ENCODE measurements at regions not wholly inside any gene's neighbourhood (a gene's known extent, or its start where the extent isn't known, plus 50 kb on each side); places are given as distances from the start of the nearest gene placed in this dataset.

GRCh38 chr13:47110141-47110540, 213.3 kb upstream of the HTR2A start:
- TF ChIP-seq, protein P1, sequence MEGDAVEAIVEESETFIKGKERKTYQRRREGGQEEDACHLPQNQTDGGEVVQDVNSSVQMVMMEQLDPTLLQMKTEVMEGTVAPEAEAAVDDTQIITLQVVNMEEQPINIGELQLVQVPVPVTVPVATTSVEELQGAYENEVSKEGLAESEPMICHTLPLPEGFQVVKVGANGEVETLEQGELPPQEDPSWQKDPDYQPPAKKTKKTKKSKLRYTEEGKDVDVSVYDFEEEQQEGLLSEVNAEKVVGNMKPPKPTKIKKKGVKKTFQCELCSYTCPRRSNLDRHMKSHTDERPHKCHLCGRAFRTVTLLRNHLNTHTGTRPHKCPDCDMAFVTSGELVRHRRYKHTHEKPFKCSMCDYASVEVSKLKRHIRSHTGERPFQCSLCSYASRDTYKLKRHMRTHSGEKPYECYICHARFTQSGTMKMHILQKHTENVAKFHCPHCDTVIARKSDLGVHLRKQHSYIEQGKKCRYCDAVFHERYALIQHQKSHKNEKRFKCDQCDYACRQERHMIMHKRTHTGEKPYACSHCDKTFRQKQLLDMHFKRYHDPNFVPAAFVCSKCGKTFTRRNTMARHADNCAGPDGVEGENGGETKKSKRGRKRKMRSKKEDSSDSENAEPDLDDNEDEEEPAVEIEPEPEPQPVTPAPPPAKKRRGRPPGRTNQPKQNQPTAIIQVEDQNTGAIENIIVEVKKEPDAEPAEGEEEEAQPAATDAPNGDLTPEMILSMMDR (IDR thresholded peaks at IDR 0.05; ENCODE audit: poor library complexity, severe bottlenecking), result no peak
- DNase-seq (ENCODE audit: low spot score) (no peak), ATAC-seq (ENCODE audit: low read depth) (no peak)
- no peaks in the 10 kb centered on the region for H3K9me3 ChIP-seq (ENCODE audit: severe bottlenecking)
- no peaks in the 10 kb centered on the region for H3K27me3 ChIP-seq (ENCODE audit: insufficient read depth, poor library complexity, severe bottlenecking)
- no peak overlapping the region for H3K27ac ChIP-seq (ENCODE audit: poor library complexity, severe bottlenecking)
- no peaks in the 10 kb centered on the region for H3K36me3 ChIP-seq (ENCODE audit: low read depth)
- no peak overlapping the region for H3K4me3 ChIP-seq (ENCODE audit: severe bottlenecking)
- H3K4me1 ChIP-seq (ENCODE audit: insufficient read depth, poor library complexity, severe bottlenecking), result peaks cover 4% of the 10 kb centered on the region

GRCh38 chr13:47109028-47109427, 212.2 kb upstream of the HTR2A start:
- H3K4me1 ChIP-seq (ENCODE audit: insufficient read depth, poor library complexity, severe bottlenecking), result no peaks in the 10 kb centered on the region
- H3K27ac ChIP-seq (ENCODE audit: poor library complexity, severe bottlenecking), result no peak overlapping the region
- DNase-seq (ENCODE audit: low spot score), result no peak
- TF ChIP-seq, protein P1 (IDR thresholded peaks at IDR 0.05; ENCODE audit: poor library complexity, severe bottlenecking), result no peak
- no peak for ATAC-seq (ENCODE audit: low read depth)
- H3K36me3 ChIP-seq (ENCODE audit: low read depth), result no peaks in the 10 kb centered on the region
- no peaks in the 10 kb centered on the region for H3K27me3 ChIP-seq (ENCODE audit: insufficient read depth, poor library complexity, severe bottlenecking)
- no peak overlapping the region for H3K4me3 ChIP-seq (ENCODE audit: severe bottlenecking)
- no peaks in the 10 kb centered on the region for H3K9me3 ChIP-seq (ENCODE audit: severe bottlenecking)

GRCh38 chr13:47100214-47100853, 203.5 kb upstream of the HTR2A start:
- TF ChIP-seq, protein P1 (IDR thresholded peaks at IDR 0.05; ENCODE audit: poor library complexity, severe bottlenecking), result no peak
- H3K36me3 ChIP-seq (ENCODE audit: low read depth), result no peaks in the 10 kb centered on the region
- H3K27me3 ChIP-seq (ENCODE audit: insufficient read depth, poor library complexity, severe bottlenecking), result no peaks in the 10 kb centered on the region
- H3K4me3 ChIP-seq (ENCODE audit: severe bottlenecking), result no peak overlapping the region
- H3K4me1 ChIP-seq (ENCODE audit: insufficient read depth, poor library complexity, severe bottlenecking), result no peaks in the 10 kb centered on the region
- DNase-seq (ENCODE audit: low spot score), result no peak
- no peak for ATAC-seq (ENCODE audit: low read depth)
- H3K27ac ChIP-seq (ENCODE audit: poor library complexity, severe bottlenecking), result no peak overlapping the region
- no peaks in the 10 kb centered on the region for H3K9me3 ChIP-seq (ENCODE audit: severe bottlenecking)

DNA sequence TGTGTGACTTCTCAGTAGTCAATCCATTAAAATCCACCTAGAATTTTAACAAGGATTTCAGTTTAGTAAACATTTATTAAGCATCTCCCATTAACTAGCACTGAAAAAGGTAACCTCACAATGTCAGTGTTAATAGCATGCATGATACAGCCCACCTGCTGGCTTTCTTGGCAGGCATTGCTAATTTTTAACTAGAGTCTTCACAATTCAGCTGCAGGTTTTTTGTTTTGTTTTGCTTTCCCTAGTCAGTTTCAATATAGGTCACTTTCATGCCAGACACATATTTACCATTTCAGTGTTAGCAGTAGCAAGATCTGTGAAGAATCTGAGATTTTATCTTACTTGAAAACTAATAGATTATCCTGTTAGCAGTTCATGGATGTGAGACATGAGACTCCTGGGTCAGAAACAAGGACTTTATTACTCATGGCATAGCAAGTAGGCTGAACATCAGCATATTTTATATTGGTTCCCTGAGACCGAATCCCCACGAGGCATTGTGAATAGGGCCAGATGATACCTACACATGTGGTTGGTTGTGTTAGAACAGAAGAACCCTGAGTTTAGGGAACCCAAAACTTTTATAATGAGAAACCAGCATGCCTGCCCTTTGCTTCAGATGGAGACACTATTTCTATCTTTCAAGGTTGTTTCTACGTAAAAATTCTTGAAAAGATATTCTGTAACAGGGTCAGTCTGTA, 198.0 kb upstream of the HTR2A start:
- DNase-seq (ENCODE audit: low spot score) (no peak), ATAC-seq (ENCODE audit: low read depth) (no peak)
- no peaks in the 10 kb centered on the region for H3K27me3 ChIP-seq (ENCODE audit: insufficient read depth, poor library complexity, severe bottlenecking)
- no peak overlapping the region for H3K27ac ChIP-seq (ENCODE audit: poor library complexity, severe bottlenecking)
- H3K36me3 ChIP-seq (ENCODE audit: low read depth), result no peaks in the 10 kb centered on the region
- no peaks in the 10 kb centered on the region for H3K9me3 ChIP-seq (ENCODE audit: severe bottlenecking)
- H3K4me1 ChIP-seq (ENCODE audit: insufficient read depth, poor library complexity, severe bottlenecking), result no peaks in the 10 kb centered on the region
- H3K4me3 ChIP-seq (ENCODE audit: severe bottlenecking), result no peak overlapping the region
- TF ChIP-seq, protein P1 (IDR thresholded peaks at IDR 0.05; ENCODE audit: poor library complexity, severe bottlenecking), result no peak

- ATAC-seq (ENCODE audit: low read depth), result no peak
- DNase-seq (ENCODE audit: low spot score), result no peak
- TF ChIP-seq, protein P1 (IDR thresholded peaks at IDR 0.05; ENCODE audit: poor library complexity, severe bottlenecking), result no peak
- Histone ChIP-seq H3K27ac (ENCODE audit: poor library complexity, severe bottlenecking) (no peak overlapping the region), H3K36me3 (ENCODE audit: low read depth) (no peaks in the 10 kb centered on the region), H3K4me1 (ENCODE audit: insufficient read depth, poor library complexity, severe bottlenecking) (no peaks in the 10 kb centered on the region), H3K4me3 (ENCODE audit: severe bottlenecking) (no peak overlapping the region), H3K27me3 (ENCODE audit: insufficient read depth, poor library complexity, severe bottlenecking) (no peaks in the 10 kb centered on the region), H3K9me3 (ENCODE audit: severe bottlenecking) (no peaks in the 10 kb centered on the region)
Measured at GRCh38 chr13:47092202-47092601, 195.3 kb upstream of the HTR2A start.

All from RWPE2 (cell line).